ENCODE measurements at regions not wholly inside any gene's neighbourhood (a gene's known extent, or its start where the extent isn't known, plus 50 kb on each side); places are given as distances from the start of the nearest gene placed in this dataset.

DNA sequence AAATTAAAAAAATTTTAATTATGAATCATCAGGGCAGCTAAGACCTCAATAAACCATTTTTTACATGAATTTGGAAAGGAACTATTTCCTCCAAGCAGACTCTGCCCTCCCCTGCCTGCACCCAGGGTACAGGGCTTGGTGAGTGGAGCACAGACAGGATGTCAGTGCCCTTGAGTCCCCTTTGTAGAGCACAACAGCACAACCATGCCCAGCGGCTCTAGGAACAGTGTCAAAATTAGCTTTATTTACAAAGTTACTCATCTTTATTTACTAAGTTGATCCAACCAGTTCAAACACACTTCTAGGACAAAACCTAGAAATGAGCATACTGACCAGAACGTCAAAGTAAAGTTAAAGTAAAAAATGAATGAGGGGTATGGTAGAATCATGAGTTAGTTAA, 90.6 kb upstream of the TSC22D2 start:
- Histone ChIP-seq H3K4me1 (no peaks in the 10 kb centered on the region), H3K36me3 (no peaks in the 10 kb centered on the region), H3K27ac (no peak overlapping the region), H3K4me3 (no peak overlapping the region), H3K9me3 (no peaks in the 10 kb centered on the region), H3K27me3 (no peaks in the 10 kb centered on the region)
- no peak for TF ChIP-seq POLR2A (IDR thresholded peaks at IDR 0.05)
- TF ChIP-seq, protein P1, sequence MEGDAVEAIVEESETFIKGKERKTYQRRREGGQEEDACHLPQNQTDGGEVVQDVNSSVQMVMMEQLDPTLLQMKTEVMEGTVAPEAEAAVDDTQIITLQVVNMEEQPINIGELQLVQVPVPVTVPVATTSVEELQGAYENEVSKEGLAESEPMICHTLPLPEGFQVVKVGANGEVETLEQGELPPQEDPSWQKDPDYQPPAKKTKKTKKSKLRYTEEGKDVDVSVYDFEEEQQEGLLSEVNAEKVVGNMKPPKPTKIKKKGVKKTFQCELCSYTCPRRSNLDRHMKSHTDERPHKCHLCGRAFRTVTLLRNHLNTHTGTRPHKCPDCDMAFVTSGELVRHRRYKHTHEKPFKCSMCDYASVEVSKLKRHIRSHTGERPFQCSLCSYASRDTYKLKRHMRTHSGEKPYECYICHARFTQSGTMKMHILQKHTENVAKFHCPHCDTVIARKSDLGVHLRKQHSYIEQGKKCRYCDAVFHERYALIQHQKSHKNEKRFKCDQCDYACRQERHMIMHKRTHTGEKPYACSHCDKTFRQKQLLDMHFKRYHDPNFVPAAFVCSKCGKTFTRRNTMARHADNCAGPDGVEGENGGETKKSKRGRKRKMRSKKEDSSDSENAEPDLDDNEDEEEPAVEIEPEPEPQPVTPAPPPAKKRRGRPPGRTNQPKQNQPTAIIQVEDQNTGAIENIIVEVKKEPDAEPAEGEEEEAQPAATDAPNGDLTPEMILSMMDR (IDR thresholded peaks at IDR 0.05), result no peak
- intact Hi-C loops (cut with DNase I), result no loop called here
- DNase-seq, result peak; percentile 71 to 81 (median 76)
- peak; percentile 98 to 100 (median 100) for ATAC-seq
- 25% methylated on average over 2 of the region's 2 CpGs for WGBS (ENCODE audit: insufficient coverage, low coverage, low lambda C conversion rate, missing lambda C conversion rate)

DNA sequence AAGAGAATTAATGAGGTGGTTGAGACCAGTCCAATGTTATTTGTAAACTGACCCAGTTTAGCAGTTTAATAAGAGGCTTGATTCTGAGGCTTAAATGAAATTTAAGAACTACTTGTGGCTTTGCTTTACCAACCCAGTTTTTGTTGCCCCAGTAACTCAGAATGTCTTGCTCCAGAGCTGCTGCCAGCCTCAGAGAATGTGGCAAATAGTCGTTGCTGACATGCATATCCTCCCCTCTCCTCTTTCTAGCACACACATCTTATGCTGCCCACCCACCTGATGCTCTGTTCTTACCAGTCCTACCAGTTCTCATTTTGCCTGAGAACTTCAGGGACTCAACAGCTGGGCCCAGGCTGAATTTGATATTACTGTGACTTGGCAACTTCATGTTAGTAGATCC, 92.4 kb upstream of the TSC22D2 start:
- WGBS (ENCODE audit: insufficient coverage, low coverage, low lambda C conversion rate, missing lambda C conversion rate), result 46% methylated on average over 1 of the region's 1 CpG
- TF ChIP-seq, protein P1 (IDR thresholded peaks at IDR 0.05), result no peak
- TF ChIP-seq POLR2A (IDR thresholded peaks at IDR 0.05), result no peak

DNA sequence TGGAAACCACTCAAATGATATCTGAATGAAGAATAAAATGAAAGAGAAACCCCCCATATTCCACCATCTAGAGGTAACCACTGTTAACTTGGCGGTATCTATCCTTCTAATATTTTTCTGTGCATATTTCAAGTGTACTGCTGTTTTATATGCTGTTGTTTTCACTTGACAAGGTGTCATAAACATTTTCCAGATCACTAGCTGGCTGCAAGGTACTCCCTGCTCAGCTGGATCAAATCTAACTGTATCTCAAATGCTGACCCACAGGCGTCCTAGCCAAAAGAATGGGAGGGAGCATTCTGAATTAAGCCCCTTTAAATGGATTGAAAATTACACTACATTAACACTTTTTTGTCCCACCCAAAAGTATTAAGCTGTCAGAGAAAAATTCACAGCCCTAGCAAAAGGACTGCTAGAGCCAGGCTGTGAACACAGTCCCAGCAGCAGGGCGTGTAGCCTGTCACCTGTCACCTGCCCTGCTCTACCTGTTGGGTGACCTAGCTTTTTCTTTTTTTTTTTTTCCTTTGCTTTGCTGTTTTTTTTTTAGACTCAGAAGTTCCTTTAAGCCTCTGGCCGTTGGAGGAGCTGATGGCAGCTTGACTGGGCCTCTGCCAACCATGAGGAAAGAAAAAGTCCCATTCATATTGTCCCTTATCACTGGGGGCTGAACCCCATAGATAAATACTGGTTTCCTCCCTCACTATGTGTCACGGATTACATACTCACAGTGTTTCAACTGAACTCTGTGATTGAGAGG, 93.7 kb upstream of the TSC22D2 start:
- Histone ChIP-seq H3K4me1 (no peaks in the 10 kb centered on the region), H3K27me3 (no peaks in the 10 kb centered on the region), H3K36me3 (no peaks in the 10 kb centered on the region), H3K9me3 (no peaks in the 10 kb centered on the region), H3K27ac (no peak overlapping the region), H3K4me3 (no peak overlapping the region)
- no peak for DNase-seq
- intact Hi-C loops (cut with DNase I), result no loop called here
- no peak for TF ChIP-seq POLR2A (IDR thresholded peaks at IDR 0.05)
- TF ChIP-seq, protein P1 (IDR thresholded peaks at IDR 0.05), result no peak
- ATAC-seq, result peak in 1 of 4 donors; percentile 37
- WGBS (ENCODE audit: insufficient coverage, low coverage, low lambda C conversion rate, missing lambda C conversion rate), result 55% methylated on average over 5 of the region's 5 CpGs

More for the DNA sequence above, 92.4 kb upstream of the TSC22D2 start:
- DNase-seq, result no peak
- H3K27me3 ChIP-seq, result no peaks in the 10 kb centered on the region
- no peaks in the 10 kb centered on the region for H3K9me3 ChIP-seq
- no peak overlapping the region for H3K27ac ChIP-seq
- intact Hi-C loops (cut with DNase I), result no loop called here
- no peaks in the 10 kb centered on the region for H3K4me1 ChIP-seq
- ATAC-seq, result no peak
- no peaks in the 10 kb centered on the region for H3K36me3 ChIP-seq
- H3K4me3 ChIP-seq, result no peak overlapping the region

DNA sequence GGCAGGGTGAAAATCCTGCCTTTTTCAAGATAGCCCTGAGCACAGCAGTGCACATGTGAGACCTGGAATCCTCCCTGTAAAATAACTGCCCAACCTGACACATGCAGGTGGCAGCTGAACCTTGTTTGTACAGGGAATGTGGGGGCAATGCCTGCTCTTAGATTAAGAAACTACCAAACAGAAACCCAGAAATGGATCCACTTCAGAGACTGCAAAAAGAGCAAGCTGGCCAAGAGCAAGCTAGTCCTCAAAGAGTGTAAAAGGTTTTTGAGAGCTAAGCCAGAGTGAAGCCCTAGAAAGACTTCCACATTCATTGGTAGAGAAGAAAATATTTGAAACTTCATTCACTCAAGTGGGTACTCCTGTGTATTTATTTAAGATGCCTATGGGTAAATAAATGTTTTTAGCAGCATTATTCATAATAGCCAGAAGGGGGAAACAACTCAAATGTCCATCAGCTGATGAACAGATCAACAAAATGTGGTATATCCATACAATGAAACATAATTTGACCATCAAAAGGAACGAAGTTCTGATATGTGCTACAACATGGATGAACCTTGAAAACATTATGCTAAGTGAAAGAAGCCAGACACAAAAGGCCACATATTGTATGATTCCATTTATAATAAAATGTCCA, 96.0 kb upstream of the TSC22D2 start:
- Histone ChIP-seq H3K27me3 (no peaks in the 10 kb centered on the region), H3K27ac (no peak overlapping the region), H3K4me1 (no peaks in the 10 kb centered on the region), H3K9me3 (no peaks in the 10 kb centered on the region), H3K36me3 (no peaks in the 10 kb centered on the region), H3K4me3 (no peak overlapping the region)
- intact Hi-C loops (cut with DNase I), result no loop called here
- TF ChIP-seq, protein P1 (IDR thresholded peaks at IDR 0.05), result no peak
- no peak for TF ChIP-seq POLR2A (IDR thresholded peaks at IDR 0.05)
- whole genome bisulfite sequencing (ENCODE audit: insufficient coverage, low coverage, low lambda C conversion rate, missing lambda C conversion rate), result 100% methylated on average over 1 of the region's 1 CpG
- DNase-seq (no peak), ATAC-seq (peak in 1 of 4 donors; percentile 36)
